DND-41 (cell line): ENCODE measurements at regions not wholly inside any gene's neighbourhood (a gene's known extent, or its start where the extent isn't known, plus 50 kb on each side); places are given as distances from the start of the nearest gene placed in this dataset.
"Not testable (repeated sequence)": the region's sequence is repeated elsewhere in the genome, so short reads cannot be mapped to it uniquely, and the experiment has no call there.

Experiments
- ATAC-seq: fragments of 200-7000 bp; cut with Tn5 transposase; 3 replicates; pipeline ENCODE4 v1.9.1; 2021; ENCODE audit warnings: low read depth; ENCODE audit not compliant: insufficient read depth
- DNase-seq: peaks from one replicate; pipeline ENCODE4 v3.0.0-alpha.2; 2020
- H2AFZ ChIP-seq: 2 replicates; pipeline ENCODE4 v1.6.0; 2012; ENCODE audit warnings: low read depth, low read length
- H3K27ac ChIP-seq: 2 replicates; pipeline ENCODE4 v1.5.1; 2012; ENCODE audit warnings: low read length, inconsistent platforms
- H3K27me3 ChIP-seq: fragments of 200-600 bp; sonication (generic); 2 replicates; pipeline ENCODE4 v1.6.0; 2012; ENCODE audit warnings: low read length, mild to moderate bottlenecking, inconsistent platforms; ENCODE audit not compliant: insufficient read depth, poor library complexity
- H3K36me3 ChIP-seq: 2 replicates; pipeline ENCODE4 v1.5.1; 2012; ENCODE audit warnings: low read length, inconsistent platforms; ENCODE audit not compliant: insufficient read depth
- H3K4me1 ChIP-seq: 2 replicates; pipeline ENCODE4 v1.5.1; 2012; ENCODE audit warnings: mild to moderate bottlenecking, low read length; ENCODE audit not compliant: insufficient read depth
- H3K4me2 ChIP-seq: 2 replicates; pipeline ENCODE4 v1.6.0; 2012; ENCODE audit warnings: mild to moderate bottlenecking, moderate library complexity, low read length, inconsistent platforms; ENCODE audit not compliant: insufficient read depth
- H3K4me3 ChIP-seq, 2 experiments: fragments of 200-600 bp in 1 of 2; shearing (Covaris generic) in 1 of 2; 2 replicates each; pipeline ENCODE4 v1.5.1; 2012 to 2016; ENCODE audit warnings: inconsistent platforms in 2 of 2, low read length in 2 of 2, mild to moderate bottlenecking in 2 of 2, low read depth in 1 of 2, moderate library complexity in 1 of 2
- H3K79me2 ChIP-seq: 2 replicates; pipeline ENCODE4 v1.6.0; 2012; ENCODE audit warnings: low read length, inconsistent platforms; ENCODE audit not compliant: insufficient read depth
- H3K9ac ChIP-seq: 2 replicates; pipeline ENCODE4 v1.6.0; 2012; ENCODE audit warnings: low read depth, mild to moderate bottlenecking, inconsistent platforms, low read length, moderate library complexity
- H3K9me3 ChIP-seq: 2 replicates; pipeline ENCODE4 v1.5.1; 2012; ENCODE audit warnings: low read length, moderate library complexity, mild to moderate bottlenecking, inconsistent platforms; ENCODE audit not compliant: insufficient read depth, severe bottlenecking
- H4K20me1 ChIP-seq: 2 replicates; pipeline ENCODE4 v1.6.0; 2012; ENCODE audit warnings: low read length; ENCODE audit not compliant: insufficient read depth
- CTCF ChIP-seq: IDR thresholded peaks from 2 replicates; pipeline ENCODE4 v1.5.1; 2012; ENCODE audit warnings: borderline replicate concordance, low read length, moderate library complexity, mild to moderate bottlenecking; ENCODE audit not compliant: poor library complexity, severe bottlenecking; ENCODE audit errors: extremely low read depth
- EZH2 ChIP-seq: IDR thresholded peaks from 3 replicates; pipeline ENCODE4 v1.6.1; 2012; ENCODE audit warnings: borderline replicate concordance, low read depth, mild to moderate bottlenecking, moderate library complexity, low read length, inconsistent platforms; ENCODE audit not compliant: severe bottlenecking

GRCh38 chr6:156425359-156426020 lies 351.7 kb upstream of the ARID1B start:
- Histone ChIP-seq H3K4me3 (no peak overlapping the region), H3K9ac (no peak overlapping the region), H3K27ac (no peak overlapping the region), H3K27me3 (no peaks in the 10 kb centered on the region), H3K9me3 (no peaks in the 10 kb centered on the region), H4K20me1 (no peaks in the 10 kb centered on the region), H2AFZ (no peak overlapping the region), H3K4me1 (no peaks in the 10 kb centered on the region), H3K4me2 (no peak overlapping the region), H3K36me3 (no peaks in the 10 kb centered on the region), H3K79me2 (no peaks in the 10 kb centered on the region)
- no peak for DNase-seq
- ATAC-seq = no peak
- TF ChIP-seq CTCF (no peak), EZH2 (no peak)

- Histone ChIP-seq H3K27ac (no peak overlapping the region), H2AFZ (no peak overlapping the region), H3K36me3 (no peaks in the 10 kb centered on the region), H3K4me1 (no peaks in the 10 kb centered on the region), H3K27me3 (no peaks in the 10 kb centered on the region), H4K20me1 (no peaks in the 10 kb centered on the region), H3K9me3 (no peaks in the 10 kb centered on the region), H3K4me2 (no peak overlapping the region), H3K4me3 (no peak overlapping the region), H3K9ac (no peak overlapping the region), H3K79me2 (no peaks in the 10 kb centered on the region)
- ATAC-seq (peak; percentile 92), DNase-seq (peak; percentile 66)
- TF ChIP-seq EZH2 (no peak), CTCF (no peak)
These were observed 353.3 kb upstream of the ARID1B start for GRCh38 chr6:156423829-156424228.

- H3K9me3 ChIP-seq = no peaks in the 10 kb centered on the region
- DNase-seq (peak; percentile 13), ATAC-seq (peak; percentile 52)
- H3K27me3 ChIP-seq = no peaks in the 10 kb centered on the region
- H3K79me2 ChIP-seq = no peaks in the 10 kb centered on the region
- no peaks in the 10 kb centered on the region for H4K20me1 ChIP-seq
- H3K4me2 ChIP-seq = no peak overlapping the region
- TF ChIP-seq CTCF = no peak
- TF ChIP-seq EZH2 = no peak
- no peak overlapping the region for H3K4me3 ChIP-seq
- H3K9ac ChIP-seq = no peak overlapping the region
- no peak overlapping the region for H2AFZ ChIP-seq
- no peaks in the 10 kb centered on the region for H3K36me3 ChIP-seq
- no peaks in the 10 kb centered on the region for H3K4me1 ChIP-seq
- H3K27ac ChIP-seq = no peak overlapping the region
These were observed 354.1 kb upstream of the ARID1B start for GRCh38 chr6:156423075-156423474.

DNA sequence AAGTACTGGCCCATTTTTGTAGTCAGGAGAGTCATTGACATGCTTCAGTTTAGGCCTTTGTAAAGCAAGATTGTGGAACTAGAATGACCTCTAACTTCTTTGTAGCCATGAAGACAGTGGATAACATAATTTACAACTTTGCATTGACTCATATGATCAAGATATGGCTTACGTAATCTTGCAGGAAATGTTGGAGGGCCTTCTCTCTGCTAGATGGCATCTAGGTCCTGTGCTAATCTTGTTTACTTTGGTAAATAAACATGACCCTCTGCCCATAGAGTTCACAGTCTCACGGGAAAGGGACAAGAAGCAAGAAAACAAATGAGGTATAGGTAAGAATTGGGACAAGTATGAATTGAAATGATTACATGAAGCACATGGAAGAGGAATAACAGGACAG lies 355.2 kb upstream of the ARID1B start:
- ATAC-seq (no peak), DNase-seq (no peak)
- Histone ChIP-seq H4K20me1 (no peaks in the 10 kb centered on the region), H3K4me2 (no peak overlapping the region), H3K4me3 (no peak overlapping the region), H3K79me2 (no peaks in the 10 kb centered on the region), H3K4me1 (no peaks in the 10 kb centered on the region), H2AFZ (no peak overlapping the region), H3K9ac (no peak overlapping the region), H3K27ac (no peak overlapping the region), H3K27me3 (no peaks in the 10 kb centered on the region), H3K36me3 (no peaks in the 10 kb centered on the region), H3K9me3 (no peaks in the 10 kb centered on the region)
- TF ChIP-seq CTCF = no peak
- TF ChIP-seq EZH2 = no peak

DNA sequence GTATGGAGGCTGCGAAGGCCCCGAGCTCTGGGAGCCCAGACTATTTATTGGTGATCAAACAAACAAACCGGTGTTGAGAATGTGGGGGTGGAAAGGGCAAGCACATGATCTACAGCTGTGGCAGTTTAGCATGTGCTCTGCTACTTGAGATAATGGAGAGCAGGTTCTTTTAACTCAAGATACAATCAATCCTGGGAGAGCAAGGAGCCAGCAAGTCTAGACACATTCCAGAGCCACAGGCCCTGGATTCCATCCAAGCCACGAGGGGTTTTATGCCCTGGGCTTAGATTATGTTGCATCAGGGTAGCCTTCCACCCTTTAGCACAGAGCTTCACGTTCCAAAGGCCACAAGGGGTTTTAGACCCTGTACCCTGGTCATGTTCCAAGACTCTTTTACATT lies 355.9 kb upstream of the ARID1B start:
- not testable (repeated sequence) for DNase-seq, H3K9ac ChIP-seq

More for the DNA sequence above, 355.9 kb upstream of the ARID1B start:
- not testable (repeated sequence) for ATAC-seq, H3K79me2 ChIP-seq, H3K9me3 ChIP-seq, H3K4me1 ChIP-seq, H3K27me3 ChIP-seq, H3K27ac ChIP-seq, H3K4me3 ChIP-seq, H2AFZ ChIP-seq, H3K4me2 ChIP-seq, H4K20me1 ChIP-seq, H3K36me3 ChIP-seq
